ENCODE measurements at regions not wholly inside any gene's neighbourhood (a gene's known extent, or its start where the extent isn't known, plus 50 kb on each side); places are given as distances from the start of the nearest gene placed in this dataset.

DNA sequence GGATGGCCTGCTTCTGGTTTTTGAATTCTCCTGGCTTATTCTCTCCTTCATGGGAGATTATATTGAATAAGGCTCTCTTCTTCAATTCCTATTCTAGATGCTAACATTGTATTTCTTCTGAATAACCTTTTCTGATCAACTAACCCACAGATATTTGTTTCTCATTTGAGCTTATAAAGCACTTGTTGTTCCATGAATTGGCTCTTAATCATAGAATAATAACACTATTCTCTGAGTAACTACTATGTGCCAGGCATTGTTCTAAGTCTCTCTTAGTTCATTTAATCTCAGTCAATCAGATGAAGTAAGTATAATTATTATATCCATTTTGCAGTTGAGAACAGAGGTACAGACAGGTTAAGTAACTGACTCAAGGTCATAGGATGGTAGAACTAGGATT, 136.3 kb upstream of the MLIP start:
- DNase-seq, result no peak
- no peak for ATAC-seq
- intact Hi-C loops (cut with micrococcal nuclease), result loop anchor here (10.0 kb wide), 1 partner anchor 1270 kb away; no protein-coding TSS in a partner anchor

DNA sequence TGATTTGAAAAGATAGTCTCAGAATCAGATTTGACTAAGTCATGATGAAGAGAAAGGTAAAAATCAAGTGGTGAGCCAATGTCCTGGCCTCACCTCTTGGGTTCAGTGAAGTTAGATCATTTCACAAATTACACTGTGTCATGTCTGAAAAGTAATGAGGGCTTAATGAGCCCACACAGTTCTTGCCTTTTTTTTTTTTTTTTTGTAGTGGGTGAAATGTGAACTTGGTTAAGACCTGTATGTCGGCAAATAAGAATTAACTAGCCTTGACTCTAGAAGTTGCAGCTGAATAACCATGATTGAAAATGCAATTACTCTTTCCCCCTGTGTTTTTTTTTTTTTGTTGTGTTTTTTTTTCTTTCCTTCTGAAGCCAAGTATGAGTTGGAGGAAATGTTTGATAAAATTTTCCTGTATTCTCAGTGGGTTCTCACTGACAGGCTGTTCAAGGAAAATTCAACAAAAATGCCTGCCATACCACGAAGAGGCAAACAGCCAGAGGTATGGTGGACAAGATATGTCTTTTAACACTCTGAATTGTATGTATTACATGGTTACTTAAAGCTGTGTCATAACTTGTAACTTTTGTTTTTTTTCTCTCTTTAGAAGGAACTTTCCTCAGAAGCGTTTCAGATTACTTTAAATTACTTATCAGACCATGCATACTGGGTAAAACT, 135.2 kb upstream of the MLIP start:
- intact Hi-C loops (cut with micrococcal nuclease), result loop anchor here (10.0 kb wide), 1 partner anchor 1269 kb away; no protein-coding TSS in a partner anchor
- no peak for DNase-seq
- no peak for ATAC-seq

- ATAC-seq (no peak), DNase-seq (no peak)
- intact Hi-C loops (cut with micrococcal nuclease), result loop anchor here (10.0 kb wide), 1 partner anchor 1267 kb away; no protein-coding TSS in a partner anchor
These were observed 133.7 kb upstream of the MLIP start for GRCh38 chr6:53977551-53977950.

GRCh38 chr6:53979468-53980067, 131.7 kb upstream of the MLIP start:
- ATAC-seq (no peak), DNase-seq (no peak)
- intact Hi-C loops (cut with micrococcal nuclease), result loop anchor here (5.0 to 10.0 kb wide), 2 partner anchors 1088 to 1265 kb away; no protein-coding TSS in a partner anchor

DNA sequence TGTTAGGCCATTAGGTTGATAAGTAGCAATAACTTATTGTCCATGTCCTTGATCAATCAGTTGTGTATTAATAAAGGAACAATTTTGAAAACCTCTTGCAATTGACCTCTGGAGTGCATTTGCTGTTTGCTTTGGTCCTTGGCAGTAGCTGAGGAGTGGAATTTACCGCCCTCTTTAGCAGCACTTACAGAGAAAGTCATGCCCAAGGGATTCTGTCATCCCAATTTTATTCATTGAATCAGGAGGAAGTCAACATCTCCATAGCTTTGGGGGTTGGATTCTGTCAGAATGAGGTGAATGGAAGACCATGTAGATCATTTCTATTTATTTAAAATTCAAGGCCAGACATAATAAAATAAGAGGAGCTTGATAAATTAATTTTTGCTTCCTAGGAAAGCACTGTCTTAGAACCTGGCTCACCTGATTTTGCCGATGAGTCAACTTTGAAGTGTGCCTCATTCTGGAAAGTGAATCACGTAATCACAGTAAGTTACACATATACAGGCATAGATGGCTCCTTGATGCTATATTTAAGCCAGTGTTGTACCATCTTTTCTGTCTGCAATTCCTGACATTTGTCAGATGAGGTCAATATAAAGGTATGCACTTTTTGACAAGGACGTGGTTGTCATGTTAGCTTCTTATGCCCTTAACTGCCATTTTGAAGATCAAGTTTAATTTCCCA, 128.7 kb upstream of the MLIP start:
- intact Hi-C loops (cut with micrococcal nuclease), result loop anchor here (5.0 kb wide), 1 partner anchor 1085 kb away; no protein-coding TSS in a partner anchor
- DNase-seq (no peak), ATAC-seq (peak; percentile 11)

DNA sequence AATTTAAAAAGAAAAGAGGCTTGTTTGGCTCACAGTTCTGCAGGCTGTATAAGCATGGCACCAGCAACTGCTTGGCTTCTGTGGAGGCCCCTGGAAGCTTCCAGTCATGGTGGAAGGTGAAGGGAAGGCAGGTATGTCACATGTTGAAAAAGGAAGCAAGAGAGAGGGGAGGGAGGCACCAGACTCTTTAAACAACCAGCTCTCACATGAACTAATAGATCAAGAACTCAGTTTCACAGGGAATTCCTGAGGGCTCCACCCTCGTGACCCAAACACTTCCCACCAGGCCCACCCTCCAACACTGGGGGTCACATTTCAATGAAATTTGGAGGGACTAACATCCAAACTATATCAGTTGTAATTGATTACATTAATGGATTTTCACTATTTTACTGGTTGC, 127.9 kb upstream of the MLIP start:
- intact Hi-C loops (cut with micrococcal nuclease), result loop anchor here (5.0 kb wide), 1 partner anchor 1084 kb away; no protein-coding TSS in a partner anchor
- ATAC-seq (no peak), DNase-seq (no peak)

DNA sequence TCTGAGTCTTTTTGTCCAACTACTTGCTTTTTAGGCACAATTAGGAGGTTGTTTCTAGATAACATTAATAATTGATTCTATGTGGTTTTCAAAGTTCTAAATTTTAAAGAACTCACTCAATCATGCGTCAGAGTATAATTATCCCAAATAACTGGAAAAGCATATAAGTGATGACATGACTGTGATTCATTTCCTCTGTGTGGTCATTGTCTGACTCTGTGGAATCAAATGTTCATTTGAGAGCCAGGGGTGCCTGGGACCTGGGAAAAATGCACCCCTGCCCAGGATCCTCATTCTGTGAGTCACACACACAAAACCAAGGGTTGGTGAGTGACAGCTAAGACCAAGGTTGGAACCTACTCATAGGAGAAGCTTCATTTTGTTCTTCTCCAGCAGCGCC, 127.1 kb upstream of the MLIP start:
- DNase-seq, result no peak
- ATAC-seq, result no peak
- intact Hi-C loops (cut with micrococcal nuclease), result loop anchor here (5.0 kb wide), 1 partner anchor 1083 kb away; no protein-coding TSS in a partner anchor

DNA sequence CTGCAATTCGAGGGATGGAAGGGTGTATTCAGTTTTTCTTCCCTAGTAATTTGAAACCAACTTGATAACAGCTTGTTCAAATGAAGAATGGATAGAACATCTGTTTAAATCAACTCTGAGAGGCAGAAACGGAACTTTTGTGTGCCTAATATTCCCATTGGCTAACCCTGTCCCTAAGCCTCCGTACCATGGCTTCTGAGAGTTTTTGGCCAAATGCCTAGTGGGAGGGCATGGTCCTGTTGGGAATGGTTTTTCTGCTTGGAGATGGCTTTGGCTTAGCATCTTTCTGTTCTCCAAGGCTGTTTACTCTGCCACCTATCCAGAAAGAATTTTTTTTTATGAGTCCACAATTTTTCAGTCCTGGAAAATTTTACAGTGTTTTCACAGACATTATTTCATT, 126.7 kb upstream of the MLIP start:
- intact Hi-C loops (cut with micrococcal nuclease), result loop anchor here (5.0 kb wide), 1 partner anchor 1083 kb away; no protein-coding TSS in a partner anchor
- ATAC-seq (no peak), DNase-seq (no peak)

- ATAC-seq, result no peak
- intact Hi-C loops (cut with micrococcal nuclease), result no loop called here
- no peak for DNase-seq
These were observed 125.9 kb upstream of the MLIP start for GRCh38 chr6:53985366-53985765.

GRCh38 chr6:53986165-53986720, 125.0 kb upstream of the MLIP start:
- ATAC-seq, result peak; percentile 76
- DNase-seq, result peak; percentile 34
- intact Hi-C loops (cut with micrococcal nuclease), result no loop called here

GRCh38 chr6:53986721-53987521, 124.3 kb upstream of the MLIP start:
- peak; percentile 61 for ATAC-seq
- intact Hi-C loops (cut with micrococcal nuclease), result no loop called here
- peak; percentile 28 for DNase-seq

DNA sequence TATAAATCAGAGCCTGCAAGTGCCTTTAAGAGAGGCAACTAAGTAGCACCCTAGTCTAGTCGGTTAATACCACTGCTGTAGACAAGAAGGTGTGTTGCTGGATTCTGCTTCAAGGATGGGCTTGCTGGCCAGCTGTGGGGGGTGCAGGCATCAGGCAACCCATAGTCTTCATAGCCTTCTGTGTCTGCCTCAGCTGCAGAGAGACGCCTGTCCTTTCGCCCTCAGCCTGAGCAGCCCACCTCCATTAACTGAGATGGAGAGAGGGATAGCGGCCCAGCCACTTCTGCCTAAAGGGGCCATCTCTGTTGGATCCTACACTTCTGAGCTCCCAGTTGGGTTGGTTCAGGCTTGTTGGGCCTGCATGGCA, 123.7 kb upstream of the MLIP start:
- ATAC-seq (peak; percentile 15), DNase-seq (no peak)
- intact Hi-C loops (cut with micrococcal nuclease), result no loop called here

- ATAC-seq (no peak), DNase-seq (no peak)
- intact Hi-C loops (cut with micrococcal nuclease), result no loop called here
These were observed 121.7 kb upstream of the MLIP start for GRCh38 chr6:53989504-53989903.

GRCh38 chr6:53992522-53992921, 118.7 kb upstream of the MLIP start:
- no peak for ATAC-seq
- DNase-seq, result no peak
- intact Hi-C loops (cut with micrococcal nuclease), result no loop called here

DNA sequence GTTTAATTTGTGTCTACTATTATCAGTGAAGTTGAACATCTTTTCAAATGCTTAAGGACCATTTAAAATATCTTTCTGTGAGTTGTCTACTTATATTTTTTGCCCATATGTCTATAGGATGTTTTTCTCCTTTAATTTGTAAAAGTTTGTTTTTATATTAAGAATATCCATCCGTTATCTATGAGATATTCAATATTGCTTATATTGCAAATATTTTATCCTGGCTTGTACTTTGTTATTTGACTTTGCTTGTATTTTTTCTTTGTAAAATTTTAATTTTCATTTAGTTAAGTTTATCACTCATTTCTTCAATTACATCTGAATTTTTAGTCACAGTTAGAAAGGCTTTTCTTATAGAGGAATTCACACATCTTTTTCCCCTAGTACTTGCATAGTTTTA, 117.0 kb upstream of the MLIP start:
- DNase-seq, result no peak
- intact Hi-C loops (cut with micrococcal nuclease), result no loop called here

GRCh38 chr6:53995935-53996334, 115.3 kb upstream of the MLIP start:
- DNase-seq (no peak), ATAC-seq (no peak)
- intact Hi-C loops (cut with micrococcal nuclease), result no loop called here

More for the DNA sequence above, 117.0 kb upstream of the MLIP start:
- ATAC-seq, result no peak

GRCh38 chr6:53998303-53998702, 112.9 kb upstream of the MLIP start:
- ATAC-seq (peak; percentile 23), DNase-seq (no peak)
- intact Hi-C loops (cut with micrococcal nuclease), result no loop called here

DNA sequence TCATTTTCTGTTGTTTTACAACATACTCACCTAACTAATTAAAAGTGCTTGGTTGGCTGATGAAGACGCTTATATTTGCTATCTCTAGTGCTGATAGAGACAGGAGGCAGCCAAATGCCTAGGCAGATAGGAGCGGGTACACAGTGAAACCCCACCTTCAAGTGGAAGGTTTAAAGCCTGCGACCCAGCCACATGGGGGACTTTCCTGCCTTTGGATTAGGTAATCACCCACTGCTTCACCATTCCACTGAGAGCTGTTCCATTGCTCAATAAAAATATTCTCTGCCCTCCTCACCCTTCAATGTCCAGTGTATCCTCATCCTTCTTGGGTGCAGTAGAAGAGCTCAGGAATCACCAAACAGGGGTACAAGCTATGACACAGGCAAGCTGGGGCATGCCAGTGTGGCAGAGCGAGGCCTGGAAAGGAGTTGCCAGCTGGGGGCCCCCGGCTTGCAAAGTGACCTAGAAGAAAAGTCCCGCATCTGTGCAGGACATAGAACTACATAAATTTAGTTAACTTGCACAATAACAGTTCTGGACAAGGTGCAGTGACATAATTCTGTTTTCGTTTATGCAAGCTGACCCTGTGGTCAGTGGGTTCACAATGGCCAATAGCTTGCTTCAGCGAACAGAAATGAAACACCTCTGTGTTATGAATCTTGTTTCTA, 112.0 kb upstream of the MLIP start:
- peak; percentile 51 for ATAC-seq
- DNase-seq, result no peak
- intact Hi-C loops (cut with micrococcal nuclease), result no loop called here

GRCh38 chr6:54002116-54002515, 109.1 kb upstream of the MLIP start:
- intact Hi-C loops (cut with micrococcal nuclease), result no loop called here
- no peak for DNase-seq
- no peak for ATAC-seq

Measured in left ventricle myocardium superior (tissue), 1 donor.